PC-3 (cell line): ENCODE measurements at regions not wholly inside any gene's neighbourhood (a gene's known extent, or its start where the extent isn't known, plus 50 kb on each side); places are given as distances from the start of the nearest gene placed in this dataset.

Source experiments
- ATAC-seq: fragments of 200-7000 bp; cut with Tn5 transposase; 2 replicates; pipeline ENCODE4 v1.9.1; 2020; ENCODE audit warnings: mild to moderate bottlenecking, moderate library complexity
- BruUV-seq: library from RNA; stranded (reverse); fragments of 400-500 nt; replicated peaks from 2 replicates; lab custom pipeline; 2021; lab: Mats Ljungman, UMichigan
- CTCF ChIA-PET: fragments of 300-600 bp; sonication (Branson Sonifier 250); formaldehyde crosslinking; loops from one replicate; lab custom pipeline; 2022; ENCODE audit warnings: antibody characterized with exemption; lab: Charles Lee
- POLR2A ChIA-PET: fragments of 300-600 bp; sonication (Branson Sonifier 250); formaldehyde crosslinking; loops from one replicate; lab custom pipeline; 2022; ENCODE audit warnings: antibody characterized with exemption; ENCODE audit not compliant: unreplicated experiment; lab: Charles Lee
- DNase-seq: peaks from one replicate; pipeline ENCODE4 v3.0.0-alpha.2; 2015
- H2AFZ ChIP-seq: fragments of 300-600 bp; sonication (generic); 2 replicates; pipeline ENCODE4 v1.6.0; 2016; ENCODE audit warnings: antibody characterized with exemption, low read length
- H3F3A ChIP-seq: fragments of 300-600 bp; sonication (generic); one replicate; pipeline ENCODE4 v1.6.0; 2017; ENCODE audit warnings: antibody characterized with exemption, low read length, control low read depth, mild to moderate bottlenecking; ENCODE audit not compliant: unreplicated experiment
- H3K27ac ChIP-seq: fragments of 300-600 bp; sonication (generic); 2 replicates; pipeline ENCODE4 v1.5.1; 2016; ENCODE audit warnings: mild to moderate bottlenecking, low read length
- H3K27me3 ChIP-seq: fragments of 300-600 bp; sonication (generic); 2 replicates; pipeline ENCODE4 v1.6.1; 2016; ENCODE audit warnings: low read length, mixed read lengths
- H3K36me3 ChIP-seq: fragments of 300-600 bp; sonication (generic); 2 replicates; pipeline ENCODE4 v1.6.1; 2016; ENCODE audit warnings: low read depth, mixed run types, low read length, mixed read lengths
- H3K4me1 ChIP-seq: fragments of 300-600 bp; sonication (generic); 2 replicates; pipeline ENCODE4 v1.5.1; 2016; ENCODE audit warnings: low read length; ENCODE audit not compliant: insufficient read depth
- H3K4me2 ChIP-seq: fragments of 300-600 bp; sonication (generic); 2 replicates; pipeline ENCODE4 v1.6.0; 2016; ENCODE audit warnings: low read length
- H3K4me3 ChIP-seq: fragments of 300-600 bp; sonication (generic); 2 replicates; pipeline ENCODE4 v1.5.1; 2016; ENCODE audit warnings: mild to moderate bottlenecking, low read length, mixed read lengths
- H3K79me2 ChIP-seq: fragments of 300-600 bp; sonication (generic); 2 replicates; pipeline ENCODE4 v1.6.1; 2017; ENCODE audit warnings: low read length, mixed read lengths
- H3K9ac ChIP-seq: fragments of 300-600 bp; sonication (generic); 2 replicates; pipeline ENCODE4 v1.6.0; 2016; ENCODE audit warnings: mild to moderate bottlenecking, low read length
- H3K9me2 ChIP-seq: fragments of 300-600 bp; sonication (generic); replicated peaks from 2 replicates; pipeline ENCODE4 v1.6.1; 2016; ENCODE audit warnings: mixed run types, low read length, mixed read lengths
- H3K9me3 ChIP-seq: fragments of 300-600 bp; sonication (generic); 2 replicates; pipeline ENCODE4 v1.6.1; 2016; ENCODE audit warnings: low read length, mixed read lengths
- H4K20me1 ChIP-seq: fragments of 300-600 bp; sonication (generic); 2 replicates; pipeline ENCODE4 v1.6.1; 2016; ENCODE audit warnings: low read length, mixed read lengths
- CTCF ChIP-seq: fragments of 300-600 bp; sonication (generic); conservative IDR thresholded peaks from 2 replicates; pipeline ENCODE4 v1.5.1; 2017; ENCODE audit warnings: antibody characterized with exemption, low read depth, mild to moderate bottlenecking, low read length
- EZH2 ChIP-seq: fragments of 300-600 bp; sonication (generic); IDR thresholded peaks from one replicate; pipeline ENCODE4 v1.6.1; 2017; ENCODE audit warnings: antibody characterized with exemption, mild to moderate bottlenecking, low read length; ENCODE audit not compliant: unreplicated experiment
- EZH2phosphoT487 ChIP-seq: fragments of 300-600 bp; sonication (generic); IDR thresholded peaks from 2 replicates; pipeline ENCODE4 v1.6.1; 2018; ENCODE audit warnings: mild to moderate bottlenecking, antibody characterized with exemption, low read length, borderline replicate concordance
- intact Hi-C: fragments of 100-400 bp; cut with micrococcal nuclease; formaldehyde crosslinking; loops from 2 replicates; pipeline ENCODE4 v1.9.0; 2023

GRCh38 chr9:119095072-119095471, 274.2 kb downstream of the BRINP1 start:
- no peaks in the 10 kb centered on the region for H3K79me2 ChIP-seq
- no peak overlapping the region for H2AFZ ChIP-seq
- ChIA-PET POLR2A (no interaction called here), CTCF (no interaction called here)
- H3K36me3 ChIP-seq = no peaks in the 10 kb centered on the region
- intact Hi-C loops = no loop called here
- H3K4me2 ChIP-seq = no peak overlapping the region
- H3F3A ChIP-seq = no peaks in the 10 kb centered on the region
- TF ChIP-seq CTCF (no peak), EZH2phosphoT487 (no peak), EZH2 (no peak)
- H3K4me3 ChIP-seq = no peak overlapping the region
- H3K9me2 ChIP-seq = no peaks in the 10 kb centered on the region
- no peak for ATAC-seq
- H3K4me1 ChIP-seq = no peaks in the 10 kb centered on the region
- H3K9me3 ChIP-seq = no peaks in the 10 kb centered on the region
- no peaks in the 10 kb centered on the region for H4K20me1 ChIP-seq
- H3K27ac ChIP-seq = no peak overlapping the region
- BruUV-seq = no TSS peak
- no peak for DNase-seq
- no peak overlapping the region for H3K9ac ChIP-seq
- no peaks in the 10 kb centered on the region for H3K27me3 ChIP-seq

- Histone ChIP-seq H3K27ac (no peak overlapping the region), H3F3A (no peaks in the 10 kb centered on the region), H2AFZ (no peak overlapping the region), H3K36me3 (no peaks in the 10 kb centered on the region), H3K79me2 (no peaks in the 10 kb centered on the region), H3K9me2 (no peaks in the 10 kb centered on the region), H3K4me2 (no peak overlapping the region), H3K4me1 (no peaks in the 10 kb centered on the region), H3K27me3 (no peaks in the 10 kb centered on the region), H3K4me3 (no peak overlapping the region), H4K20me1 (no peaks in the 10 kb centered on the region), H3K9me3 (no peaks in the 10 kb centered on the region), H3K9ac (no peak overlapping the region)
- ChIA-PET CTCF (no interaction called here), POLR2A (no interaction called here)
- BruUV-seq = no TSS peak
- intact Hi-C loops = no loop called here
- ATAC-seq (no peak), DNase-seq (no peak)
- TF ChIP-seq EZH2phosphoT487 (no peak), CTCF (no peak), EZH2 (no peak)
Observed at GRCh38 chr9:119101048-119101447, 268.2 kb downstream of the BRINP1 start.

- no peaks in the 10 kb centered on the region for H4K20me1 ChIP-seq
- ChIA-PET CTCF (no interaction called here), POLR2A (no interaction called here)
- H3K27ac ChIP-seq = no peak overlapping the region
- no peak overlapping the region for H3K9ac ChIP-seq
- H3K4me2 ChIP-seq = no peak overlapping the region
- no peaks in the 10 kb centered on the region for H3K79me2 ChIP-seq
- H3K4me3 ChIP-seq = no peak overlapping the region
- DNase-seq = no peak
- no TSS peak for BruUV-seq
- H2AFZ ChIP-seq = no peak overlapping the region
- intact Hi-C loops = no loop called here
- no peaks in the 10 kb centered on the region for H3K4me1 ChIP-seq
- ATAC-seq = no peak
- no peak for TF ChIP-seq EZH2
- no peak for TF ChIP-seq CTCF
- no peaks in the 10 kb centered on the region for H3K27me3 ChIP-seq
- no peaks in the 10 kb centered on the region for H3K36me3 ChIP-seq
- H3K9me3 ChIP-seq = no peaks in the 10 kb centered on the region
- no peaks in the 10 kb centered on the region for H3F3A ChIP-seq
- no peaks in the 10 kb centered on the region for H3K9me2 ChIP-seq
Observed at GRCh38 chr9:119114681-119115080, 254.6 kb downstream of the BRINP1 start.
